GM19452 (cell line): ENCODE measurements at regions not wholly inside any gene's neighbourhood (a gene's known extent, or its start where the extent isn't known, plus 50 kb on each side); places are given as distances from the start of the nearest gene placed in this dataset.
"Not testable (repeated sequence)": the region's sequence is repeated elsewhere in the genome, so short reads cannot be mapped to it uniquely, and the experiment has no call there.

Experiments
- ATAC-seq: cut with Tn5 transposase; IDR thresholded peaks from one replicate; pipeline ENCODE4 v1.9.1; 2021; ENCODE audit not compliant: unreplicated experiment

GRCh38 chr18:70931942-70932814, 643.3 kb downstream of the SOCS6 start:
- ATAC-seq: no peak

GRCh38 chr18:70920840-70921374, 632.1 kb downstream of the SOCS6 start:
- ATAC-seq: no peak

- no peak for ATAC-seq
These were observed 618.8 kb downstream of the SOCS6 start for GRCh38 chr18:70907673-70908072.

GRCh38 chr18:70892381-70892780, 603.5 kb downstream of the SOCS6 start:
- ATAC-seq: no peak

- ATAC-seq: no peak
These were observed 581.4 kb downstream of the SOCS6 start for GRCh38 chr18:70870292-70870691.

- no peak for ATAC-seq
These were observed 559.5 kb downstream of the SOCS6 start for GRCh38 chr18:70848329-70848728.

GRCh38 chr18:70840649-70841048, 551.8 kb downstream of the SOCS6 start:
- no peak for ATAC-seq

GRCh38 chr18:70827632-70828031, 538.8 kb downstream of the SOCS6 start:
- no peak for ATAC-seq

GRCh38 chr18:70826571-70826970, 537.7 kb downstream of the SOCS6 start:
- ATAC-seq: no peak

- no peak for ATAC-seq
These were observed 533.8 kb downstream of the SOCS6 start for GRCh38 chr18:70822691-70823090.

- no peak for ATAC-seq
These were observed 533.3 kb downstream of the SOCS6 start for GRCh38 chr18:70822117-70822516.

- no peak for ATAC-seq
These were observed 519.7 kb downstream of the SOCS6 start for GRCh38 chr18:70808481-70809056.

- ATAC-seq: peak; percentile 93
These were observed 493.1 kb downstream of the SOCS6 start for GRCh38 chr18:70781860-70782453.

GRCh38 chr18:70766254-70766653, 477.4 kb downstream of the SOCS6 start:
- not testable (repeated sequence) for ATAC-seq

GRCh38 chr18:70762812-70763211, 474.0 kb downstream of the SOCS6 start:
- no peak for ATAC-seq

GRCh38 chr18:70758780-70759179, 469.9 kb downstream of the SOCS6 start:
- no peak for ATAC-seq

- ATAC-seq: no peak
These were observed 465.6 kb downstream of the SOCS6 start for GRCh38 chr18:70754486-70754885.

- no peak for ATAC-seq
These were observed 444.1 kb downstream of the SOCS6 start for GRCh38 chr18:70732916-70733315.

GRCh38 chr18:70732188-70732587, 443.3 kb downstream of the SOCS6 start:
- ATAC-seq: no peak

GRCh38 chr18:70720607-70721006, 431.8 kb downstream of the SOCS6 start:
- no peak for ATAC-seq

GRCh38 chr18:70709720-70710119, 420.9 kb downstream of the SOCS6 start:
- no peak for ATAC-seq

- ATAC-seq: no peak
These were observed 420.3 kb downstream of the SOCS6 start for GRCh38 chr18:70709144-70709543.
